HepG2 (cell line): ENCODE measurements at regions not wholly inside any gene's neighbourhood (a gene's known extent, or its start where the extent isn't known, plus 50 kb on each side); places are given as distances from the start of the nearest gene placed in this dataset.
A peak's percentile ranks its signal among the peaks of the same experiment; 100 is the strongest.

ENCODE experiments used
- ATAC-seq: fragments of 200-7000 bp; cut with Tn5 transposase; 3 replicates; pipeline ENCODE4 v1.9.1; 2020; ENCODE audit warnings: mild to moderate bottlenecking, moderate library complexity
- BruUV-seq: library from RNA; stranded (reverse); fragments of 400-500 nt; replicated peaks from 2 replicates; lab custom pipeline; 2021; lab: Mats Ljungman, UMichigan
- CTCF ChIA-PET: fragments of 300-600 bp; formaldehyde crosslinking; extraction: SDS; loops from one replicate; lab custom pipeline; 2021; ENCODE audit warnings: low total read pairs, inconsistent platforms, low intra/inter-chr PET ratio; lab: Yijun Ruan, JAX
- POLR2A ChIA-PET: fragments of 350-600 bp; sonication (Branson Sonifier 250); formaldehyde crosslinking; loops from one replicate; lab custom pipeline; 2020; ENCODE audit warnings: antibody characterized with exemption, inconsistent platforms; lab: Yijun Ruan, JAX
- DNase-seq: peaks from one replicate; pipeline ENCODE4 v3.0.0-alpha.2; 2015; ENCODE audit warnings: low spot score
- FAIRE-seq: peaks from 3 replicates; lab custom pipeline; 2011; peaks lifted over from hg19 to GRCh38; lab: Jason Lieb, UNC
- H2AFZ ChIP-seq: one replicate; pipeline ENCODE4 v1.6.1; 2011; ENCODE audit warnings: low read length, inconsistent platforms
- H3K27ac ChIP-seq: fragments of 300-600 bp; 3 replicates; pipeline ENCODE4 v1.8.0; 2011; ENCODE audit warnings: mixed run types, mild to moderate bottlenecking, mixed read lengths, low read length, inconsistent platforms; ENCODE audit not compliant: insufficient read depth; ENCODE audit errors: extremely low read length
- H3K27me3 ChIP-seq, 2 experiments: fragments of 200-600 bp in 1 of 2; 2 replicates in 1 of 2; 3 replicates in 1 of 2; pipeline versions ENCODE4 v1.6.0 to v1.8.0; 2011; ENCODE audit warnings: low read length in 2 of 2, mild to moderate bottlenecking in 2 of 2, moderate library complexity in 2 of 2, inconsistent platforms in 1 of 2; ENCODE audit not compliant: insufficient read depth in 2 of 2, control insufficient read depth in 1 of 2
- H3K36me3 ChIP-seq, 2 experiments: fragments of 200-600 bp in 1 of 2; replicated peaks in 1 of 2; 2 replicates in 1 of 2; 3 replicates in 1 of 2; pipeline versions ENCODE4 v1.5.1 to v1.8.0; 2011; ENCODE audit warnings: low read length in 2 of 2, inconsistent platforms in 1 of 2; ENCODE audit not compliant: insufficient read depth in 2 of 2, control insufficient read depth in 1 of 2
- H3K4me1 ChIP-seq: 2 replicates; pipeline ENCODE4 v1.5.1; 2012; ENCODE audit warnings: low read length, inconsistent platforms; ENCODE audit not compliant: insufficient read depth
- H3K4me2 ChIP-seq: 2 replicates; pipeline ENCODE4 v1.6.0; 2011; ENCODE audit warnings: low read depth, low read length, inconsistent platforms
- H3K4me3 ChIP-seq, 3 experiments: fragments of 200-600 bp in 1 of 3; sonication (generic), shearing (Covaris generic) in 1 of 3; replicated peaks in 1 of 3; 2 replicates each; pipeline ENCODE4 v1.5.1; 2011 to 2016; ENCODE audit warnings: low read length in 3 of 3, inconsistent platforms in 2 of 3, low read depth in 2 of 3, mild to moderate bottlenecking in 2 of 3, control low read depth in 1 of 3, mixed read lengths in 1 of 3; ENCODE audit not compliant: insufficient read depth in 1 of 3
- H3K79me2 ChIP-seq: one replicate; pipeline ENCODE4 v1.6.1; 2011; ENCODE audit warnings: low read length, inconsistent platforms; ENCODE audit not compliant: insufficient read depth
- H3K9ac ChIP-seq: 2 replicates; pipeline ENCODE4 v1.6.0; 2011; ENCODE audit warnings: mild to moderate bottlenecking, low read depth, low read length, inconsistent platforms; ENCODE audit not compliant: insufficient read depth
- H3K9me3 ChIP-seq: 2 replicates; pipeline ENCODE4 v1.5.1; 2012; ENCODE audit warnings: mild to moderate bottlenecking, low read length
- H4K20me1 ChIP-seq: 2 replicates; pipeline ENCODE4 v1.6.0; 2011; ENCODE audit warnings: inconsistent platforms, mild to moderate bottlenecking, low read length, moderate library complexity; ENCODE audit not compliant: insufficient read depth
- ELF3 ChIP-seq: IDR thresholded peaks from 2 replicates; pipeline ENCODE4 v1.6.1; 2016; ENCODE audit warnings: missing genetic modification reagents, missing compliant biosample characterization
- EP300 ChIP-seq, 3 experiments: sonication (generic) in 1 of 3; formaldehyde crosslinking in 1 of 3; IDR thresholded peaks; 2 replicates each; pipeline versions ENCODE4 v1.5.1 to v1.6.1; 2011 to 2020; ENCODE audit warnings: low read depth in 2 of 3, low read length in 2 of 3, borderline replicate concordance in 1 of 3, improper control_type of control experiment in 1 of 3, mild to moderate bottlenecking in 1 of 3, missing genetic modification reagents in 1 of 3, moderate library complexity in 1 of 3
- PAX8 ChIP-seq: sonication (generic); formaldehyde crosslinking; IDR thresholded peaks from 2 replicates; pipeline ENCODE4 v1.8.0; 2022; ENCODE audit warnings: mild to moderate bottlenecking, missing genetic modification reagents, borderline replicate concordance
- ZBTB21 ChIP-seq: sonication (generic); formaldehyde crosslinking; IDR thresholded peaks from 2 replicates; pipeline ENCODE4 v1.4.0; 2020; ENCODE audit warnings: missing genetic modification reagents
- ZBTB38 ChIP-seq: sonication (generic); formaldehyde crosslinking; IDR thresholded peaks from 2 replicates; pipeline ENCODE4 v1.5.1; 2020; ENCODE audit warnings: mild to moderate bottlenecking, missing genetic modification reagents
- ZKSCAN8 ChIP-seq: IDR thresholded peaks from 2 replicates; pipeline ENCODE4 v1.6.1; 2016; ENCODE audit warnings: borderline replicate concordance, missing genetic modification reagents, missing compliant biosample characterization
- ZNF367 ChIP-seq: sonication (generic); formaldehyde crosslinking; IDR thresholded peaks from 2 replicates; pipeline ENCODE4 v1.4.0; 2020; ENCODE audit warnings: missing genetic modification reagents, borderline replicate concordance
- ZSCAN21 ChIP-seq: sonication (generic); formaldehyde crosslinking; IDR thresholded peaks from 2 replicates; pipeline ENCODE4 v1.8.0; 2022; ENCODE audit warnings: mild to moderate bottlenecking, missing genetic modification reagents, moderate library complexity, borderline replicate concordance
- WGBS: methylation state at CpG from one replicate; pipeline ENCODE4 v1.1.6; 2017; ENCODE audit warnings: low lambda C conversion rate; 5-methylcytosine and 5-hydroxymethylcytosine counted together
- in situ Hi-C: cut with HindIII; loops from 2 replicates; pipeline ENCODE4 v1.10.0; 2017; ENCODE audit warnings: low pct_unique_long_range_greater_than_20kb; ENCODE audit not compliant: extremely low pct_ligation_motif_present
- intact Hi-C: fragments of 100-400 bp; cut with micrococcal nuclease; formaldehyde crosslinking; loops from one replicate; pipeline ENCODE4 v1.10.0; 2022; ENCODE audit not compliant: unreplicated experiment

- peak; percentile 7 for DNase-seq
- no peak overlapping the region for H3K4me2 ChIP-seq
- FAIRE-seq, result no peak
- H3K27me3 ChIP-seq, result no peaks in the 10 kb centered on the region; a peak in 1 of 5 replicates
- intact Hi-C loops, result no loop called here
- no peak overlapping the region for H3K4me3 ChIP-seq
- H3K9me3 ChIP-seq, result no peaks in the 10 kb centered on the region
- TF ChIP-seq ZKSCAN8, result no peak
- no peak for TF ChIP-seq EP300 (IDR thresholded peaks at IDR 0.05; ENCODE audit: low read depth in 2 of 2, low read length in 2 of 2)
- no peak for TF ChIP-seq EP300 (CRISPR knock-in tag; IDR thresholded peaks at IDR 0.05; ENCODE audit: borderline replicate concordance)
- no peak for TF ChIP-seq ELF3 (CRISPR knock-in tag)
- TF ChIP-seq ZBTB38 (CRISPR knock-in tag), result no peak
- no peak for TF ChIP-seq ZBTB21 (CRISPR knock-in tag)
- no TSS peak for BruUV-seq
- ATAC-seq, result peak; percentile 48; the same call in 2 of the 3 replicates
- no peaks in the 10 kb centered on the region for H3K36me3 ChIP-seq
- CTCF ChIA-PET, result no interaction called here
- no peak overlapping the region for H3K9ac ChIP-seq
- no peaks in the 10 kb centered on the region for H4K20me1 ChIP-seq
- no peak overlapping the region for H3K27ac ChIP-seq
- WGBS, result 3% methylated on average over 2 of the region's 2 CpGs
- H3K4me1 ChIP-seq, result peaks cover 8% of the 10 kb centered on the region
- no peaks in the 10 kb centered on the region for H3K79me2 ChIP-seq
- H2AFZ ChIP-seq, result no peak overlapping the region
- POLR2A ChIA-PET, result no interaction called here
- in situ Hi-C loops, result no loop called here
Observed at GRCh38 chr3:187567661-187568121, 102.5 kb downstream of the SST start.

GRCh38 chr3:187567021-187567420 lies 103.2 kb downstream of the SST start:
- DNase-seq, result no peak
- TF ChIP-seq ZNF367 (CRISPR knock-in tag) (no peak), PAX8 (CRISPR knock-in tag) (no peak), ZSCAN21 (CRISPR knock-in tag) (no peak)
- Histone ChIP-seq H3K27me3 (no peaks in the 10 kb centered on the region; a peak in 1 of 5 replicates), H3K9me3 (no peaks in the 10 kb centered on the region), H3K27ac (no peak overlapping the region), H3K4me2 (no peak overlapping the region), H3K36me3 (no peaks in the 10 kb centered on the region), H4K20me1 (no peaks in the 10 kb centered on the region), H3K79me2 (no peaks in the 10 kb centered on the region), H3K4me3 (no peak overlapping the region), H2AFZ (no peak overlapping the region), H3K9ac (no peak overlapping the region), H3K4me1 (peaks cover 8% of the 10 kb centered on the region)
- in situ Hi-C loops, result no loop called here
- no peak for ATAC-seq
- intact Hi-C loops, result no loop called here
- CTCF ChIA-PET, result no interaction called here
- no TSS peak for BruUV-seq
- POLR2A ChIA-PET, result no interaction called here
- no peak for FAIRE-seq
- 47% methylated on average over 2 of the region's 2 CpGs for WGBS
